ENCODE measurements at regions not wholly inside any gene's neighbourhood (a gene's known extent, or its start where the extent isn't known, plus 50 kb on each side); places are given as distances from the start of the nearest gene placed in this dataset.

DNA sequence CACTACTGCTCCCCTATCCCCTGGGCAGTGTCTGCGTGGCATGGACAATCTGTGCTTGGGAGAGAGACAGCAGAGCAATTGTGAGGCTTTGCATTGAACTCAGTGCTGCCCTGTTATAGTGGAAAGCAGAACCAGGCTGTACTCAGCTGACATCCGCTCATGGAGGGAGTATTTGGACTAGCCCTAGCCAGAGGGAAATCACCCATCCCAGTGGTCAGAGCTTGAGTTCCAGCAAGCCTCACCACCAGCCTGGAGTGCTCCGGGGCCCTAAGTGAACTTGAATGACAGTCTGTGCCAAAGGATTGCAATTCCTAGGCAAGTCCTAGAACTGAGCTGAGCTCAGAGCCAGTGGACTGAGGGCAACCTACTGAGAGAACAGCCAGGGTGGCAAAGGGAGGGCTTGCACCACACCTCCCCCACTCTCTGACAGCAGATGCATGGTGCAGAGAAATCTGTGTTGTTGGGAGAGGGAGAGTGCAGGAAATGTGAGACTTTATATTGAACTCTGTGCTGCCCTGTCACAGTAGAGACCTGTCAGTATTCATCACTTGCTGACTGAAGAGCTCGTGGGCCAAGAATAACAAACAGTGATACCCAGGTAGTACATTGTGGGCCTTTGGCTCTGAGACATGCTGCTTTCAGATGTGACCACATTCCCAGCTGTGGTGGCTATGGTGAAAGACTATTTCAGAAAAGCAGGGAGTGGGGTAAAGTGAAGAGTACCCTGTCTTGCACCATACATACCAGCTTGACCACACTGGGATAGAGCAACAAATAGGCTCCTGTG, 107.7 kb upstream of the SLC5A9 start:
- TF ChIP-seq, protein P1, sequence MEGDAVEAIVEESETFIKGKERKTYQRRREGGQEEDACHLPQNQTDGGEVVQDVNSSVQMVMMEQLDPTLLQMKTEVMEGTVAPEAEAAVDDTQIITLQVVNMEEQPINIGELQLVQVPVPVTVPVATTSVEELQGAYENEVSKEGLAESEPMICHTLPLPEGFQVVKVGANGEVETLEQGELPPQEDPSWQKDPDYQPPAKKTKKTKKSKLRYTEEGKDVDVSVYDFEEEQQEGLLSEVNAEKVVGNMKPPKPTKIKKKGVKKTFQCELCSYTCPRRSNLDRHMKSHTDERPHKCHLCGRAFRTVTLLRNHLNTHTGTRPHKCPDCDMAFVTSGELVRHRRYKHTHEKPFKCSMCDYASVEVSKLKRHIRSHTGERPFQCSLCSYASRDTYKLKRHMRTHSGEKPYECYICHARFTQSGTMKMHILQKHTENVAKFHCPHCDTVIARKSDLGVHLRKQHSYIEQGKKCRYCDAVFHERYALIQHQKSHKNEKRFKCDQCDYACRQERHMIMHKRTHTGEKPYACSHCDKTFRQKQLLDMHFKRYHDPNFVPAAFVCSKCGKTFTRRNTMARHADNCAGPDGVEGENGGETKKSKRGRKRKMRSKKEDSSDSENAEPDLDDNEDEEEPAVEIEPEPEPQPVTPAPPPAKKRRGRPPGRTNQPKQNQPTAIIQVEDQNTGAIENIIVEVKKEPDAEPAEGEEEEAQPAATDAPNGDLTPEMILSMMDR (IDR thresholded peaks at IDR 0.05), result no peak
- no peak for TF ChIP-seq POLR2AphosphoS5 (IDR thresholded peaks at IDR 0.05; ENCODE audit: insufficient read depth in 1 of 2, low read depth in 1 of 2)
- TF ChIP-seq POLR2A (IDR thresholded peaks at IDR 0.05), result no peak

Data from vagina (tissue), 2 donors.